ENCODE measurements at regions not wholly inside any gene's neighbourhood (a gene's known extent, or its start where the extent isn't known, plus 50 kb on each side); places are given as distances from the start of the nearest gene placed in this dataset.

DNA sequence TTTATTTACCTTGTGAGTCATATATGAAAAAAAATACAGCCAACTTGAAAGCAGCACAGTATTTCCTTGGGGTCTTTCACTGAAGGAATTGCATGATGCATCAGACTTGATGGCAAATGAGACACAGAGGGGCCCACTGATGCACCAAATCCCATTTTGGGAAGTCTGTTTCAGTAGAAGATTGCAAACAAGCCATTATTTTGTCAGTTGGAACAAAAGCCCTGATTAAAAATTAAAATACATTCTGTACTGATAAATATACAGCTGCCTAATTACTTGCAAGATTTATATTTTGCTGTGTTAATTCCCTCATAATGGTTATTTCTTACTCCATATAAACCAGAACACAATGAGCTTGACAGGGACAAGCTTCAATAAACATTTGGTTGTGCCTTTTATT is 370.4 kb downstream of the SUCLG1 start:
- no peaks in the 10 kb centered on the region for H3K9me3 ChIP-seq (replicated peaks; ENCODE audit: control insufficient read depth, insufficient read depth, low read length)
- no TSS peak for BruUV-seq (replicated peaks)
- no peak overlapping the region for H3K9ac ChIP-seq (ENCODE audit: control insufficient read depth, insufficient read depth, low read length)
- no peaks in the 10 kb centered on the region for H3K79me2 ChIP-seq (ENCODE audit: control insufficient read depth, insufficient read depth, low read length)
- ChIA-PET RAD21 (ENCODE audit: unreplicated experiment) (no interaction called here), CTCF (no interaction called here), SMC1A (ENCODE audit: uncharacterized antibody, unreplicated experiment) (interaction anchor here (0.6 kb wide), 1 partner anchor 20 kb away, joined by 3 read pairs; no protein-coding TSS in a partner anchor), POLR2A (interaction anchor here (0.8 kb wide), 1 partner anchor 118 kb away, joined by 3 read pairs; no protein-coding TSS in a partner anchor)
- H3K27me3 ChIP-seq (replicated peaks in 1 of 2; ENCODE audit: control insufficient read depth in 2 of 2, insufficient read depth in 2 of 2, low read length in 1 of 2), result no peaks in the 10 kb centered on the region
- FAIRE-seq (no peak), ATAC-seq (no peak), DNase-seq (ENCODE audit: low read depth, low spot score) (no peak)
- H4K20me1 ChIP-seq (ENCODE audit: control insufficient read depth, insufficient read depth), result no peaks in the 10 kb centered on the region
- TF ChIP-seq SP1 (IDR thresholded peaks at IDR 0.05; ENCODE audit: low read depth, low read length) (no peak), SMAD5 (IDR thresholded peaks at IDR 0.05; ENCODE audit: low read depth) (no peak), ZNF274 (IDR thresholded peaks at IDR 0.05; ENCODE audit: insufficient read depth, insufficient read length) (no peak), NFIC (IDR thresholded peaks at IDR 0.05; ENCODE audit: low read depth, low read length) (no peak), NR2C2 (IDR thresholded peaks at IDR 0.05; ENCODE audit: borderline replicate concordance, control insufficient read depth, insufficient read length, low read depth) (no peak), ZBTB33 (IDR thresholded peaks at IDR 0.05) (no peak)
- intact Hi-C loops (cut with micrococcal nuclease; ENCODE audit: unreplicated experiment), result no loop called here
- in situ Hi-C loops (cut with MboI), result no loop called here
- no peak overlapping the region for H2AFZ ChIP-seq (ENCODE audit: control insufficient read depth, low read depth, low read length)
- no peak overlapping the region for H3K27ac ChIP-seq (ENCODE audit: control insufficient read depth, insufficient read depth)
- no peak overlapping the region for H3K4me3 ChIP-seq
- H3K4me2 ChIP-seq (ENCODE audit: control insufficient read depth, insufficient read depth), result no peak overlapping the region
- H3K4me1 ChIP-seq (ENCODE audit: control insufficient read depth, insufficient read depth, low read length), result no peaks in the 10 kb centered on the region
- H3K36me3 ChIP-seq (ENCODE audit: control insufficient read depth in 2 of 2, insufficient read depth in 2 of 2, low read length in 1 of 2), result no peaks in the 10 kb centered on the region

DNA sequence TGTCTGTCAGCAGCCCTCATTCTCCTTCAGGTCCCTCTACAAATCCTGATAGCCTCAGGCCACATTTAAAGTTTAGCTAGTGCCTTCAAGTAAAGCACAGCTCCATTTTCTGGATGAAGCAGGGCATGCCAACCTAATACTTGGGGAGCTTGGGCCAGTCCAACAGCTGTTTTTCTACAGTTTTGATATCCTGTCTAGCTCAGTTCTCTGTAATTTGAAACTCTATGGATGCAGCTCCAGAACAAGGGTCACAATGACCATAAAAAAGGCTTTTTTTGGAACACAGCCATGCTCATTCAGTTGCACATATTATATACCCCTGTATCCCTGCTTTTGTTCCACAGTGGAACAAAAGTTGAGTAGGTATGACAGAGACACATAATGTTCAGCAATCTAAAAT is 373.5 kb downstream of the SUCLG1 start:
- in situ Hi-C loops (cut with MboI), result no loop called here
- no peaks in the 10 kb centered on the region for H3K79me2 ChIP-seq (ENCODE audit: control insufficient read depth, insufficient read depth, low read length)
- no peak overlapping the region for H2AFZ ChIP-seq (ENCODE audit: control insufficient read depth, low read depth, low read length)
- no peaks in the 10 kb centered on the region for H3K36me3 ChIP-seq (ENCODE audit: control insufficient read depth in 2 of 2, insufficient read depth in 2 of 2, low read length in 1 of 2)
- no peak overlapping the region for H3K27ac ChIP-seq (ENCODE audit: control insufficient read depth, insufficient read depth)
- POLR2A ChIA-PET, result no interaction called here
- ATAC-seq (no peak), DNase-seq (ENCODE audit: low read depth, low spot score) (no peak), FAIRE-seq (no peak)
- H3K4me1 ChIP-seq (ENCODE audit: control insufficient read depth, insufficient read depth, low read length), result no peaks in the 10 kb centered on the region
- H3K4me2 ChIP-seq (ENCODE audit: control insufficient read depth, insufficient read depth), result no peak overlapping the region
- SMC1A ChIA-PET (ENCODE audit: uncharacterized antibody, unreplicated experiment), result interaction anchor here (1.3 kb wide), 1 partner anchor 137 kb away, joined by 3 read pairs; no protein-coding TSS in a partner anchor
- no peak overlapping the region for H3K4me3 ChIP-seq
- RAD21 ChIA-PET (ENCODE audit: unreplicated experiment), result no interaction called here
- H3K9me3 ChIP-seq (replicated peaks; ENCODE audit: control insufficient read depth, insufficient read depth, low read length), result no peaks in the 10 kb centered on the region
- no TSS peak for BruUV-seq (replicated peaks)
- TF ChIP-seq IRF4 (IDR thresholded peaks at IDR 0.05; ENCODE audit: low read depth, low read length) (no peak), IRF5 (IDR thresholded peaks at IDR 0.05; ENCODE audit: borderline replicate concordance) (no peak)
- H3K27me3 ChIP-seq (replicated peaks in 1 of 2; ENCODE audit: control insufficient read depth in 2 of 2, insufficient read depth in 2 of 2, low read length in 1 of 2), result no peaks in the 10 kb centered on the region
- intact Hi-C loops (cut with micrococcal nuclease; ENCODE audit: unreplicated experiment), result no loop called here
- no peak overlapping the region for H3K9ac ChIP-seq (ENCODE audit: control insufficient read depth, insufficient read depth, low read length)
- CTCF ChIA-PET, result no interaction called here
- no peaks in the 10 kb centered on the region for H4K20me1 ChIP-seq (ENCODE audit: control insufficient read depth, insufficient read depth)
